ENCODE measurements at regions not wholly inside any gene's neighbourhood (a gene's known extent, or its start where the extent isn't known, plus 50 kb on each side); places are given as distances from the start of the nearest gene placed in this dataset.

DNA sequence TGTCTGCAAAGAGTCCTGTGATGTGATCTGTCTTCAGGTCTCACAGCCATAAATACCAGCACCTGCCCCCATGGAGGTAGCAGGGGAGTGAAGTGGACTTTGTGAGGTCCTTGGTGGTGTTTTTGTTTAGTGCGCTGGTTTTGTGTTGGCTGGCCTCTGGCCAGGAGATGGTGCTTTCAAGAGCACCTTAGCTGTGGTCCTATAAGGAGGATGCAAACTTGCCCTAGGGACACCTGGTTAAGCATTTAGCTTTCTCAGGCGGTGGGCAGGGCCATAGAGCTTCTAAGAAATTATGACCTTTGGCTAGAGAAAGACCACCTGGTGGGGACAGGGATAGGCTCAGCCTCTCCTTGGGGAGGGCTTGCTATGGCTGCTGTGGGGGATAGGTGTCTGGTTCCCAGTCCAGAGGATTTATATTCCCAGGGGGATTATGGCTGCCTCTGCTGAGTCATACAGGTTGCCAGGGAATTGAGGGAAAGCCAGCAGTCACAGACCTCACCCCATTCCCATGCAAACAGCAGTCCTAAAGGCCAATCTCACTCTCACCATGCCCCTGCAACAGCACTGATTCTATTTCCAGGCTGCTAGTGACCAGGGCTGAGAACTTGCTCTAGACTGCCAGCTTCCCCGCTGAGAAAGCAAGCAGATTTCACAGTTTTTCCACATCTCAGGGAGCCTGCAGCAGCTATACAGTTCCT is 259.3 kb downstream of the TFAP2B start:
- TF ChIP-seq, protein P1, sequence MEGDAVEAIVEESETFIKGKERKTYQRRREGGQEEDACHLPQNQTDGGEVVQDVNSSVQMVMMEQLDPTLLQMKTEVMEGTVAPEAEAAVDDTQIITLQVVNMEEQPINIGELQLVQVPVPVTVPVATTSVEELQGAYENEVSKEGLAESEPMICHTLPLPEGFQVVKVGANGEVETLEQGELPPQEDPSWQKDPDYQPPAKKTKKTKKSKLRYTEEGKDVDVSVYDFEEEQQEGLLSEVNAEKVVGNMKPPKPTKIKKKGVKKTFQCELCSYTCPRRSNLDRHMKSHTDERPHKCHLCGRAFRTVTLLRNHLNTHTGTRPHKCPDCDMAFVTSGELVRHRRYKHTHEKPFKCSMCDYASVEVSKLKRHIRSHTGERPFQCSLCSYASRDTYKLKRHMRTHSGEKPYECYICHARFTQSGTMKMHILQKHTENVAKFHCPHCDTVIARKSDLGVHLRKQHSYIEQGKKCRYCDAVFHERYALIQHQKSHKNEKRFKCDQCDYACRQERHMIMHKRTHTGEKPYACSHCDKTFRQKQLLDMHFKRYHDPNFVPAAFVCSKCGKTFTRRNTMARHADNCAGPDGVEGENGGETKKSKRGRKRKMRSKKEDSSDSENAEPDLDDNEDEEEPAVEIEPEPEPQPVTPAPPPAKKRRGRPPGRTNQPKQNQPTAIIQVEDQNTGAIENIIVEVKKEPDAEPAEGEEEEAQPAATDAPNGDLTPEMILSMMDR (optimal IDR thresholded peaks at IDR 0.05 in 1 of 3, IDR thresholded peaks at IDR 0.05 in 1 of 3, conservative IDR thresholded peaks at IDR 0.05 in 1 of 3; ENCODE audit: extremely low read depth in 1 of 3, insufficient read depth in 2 of 3, low read length in 3 of 3), result no peak
- TF ChIP-seq EZH2 (IDR thresholded peaks at IDR 0.05; ENCODE audit: low read length), result no peak

All from keratinocyte (primary cell).